Renal cortex interstitium (tissue), 11 donors: ENCODE measurements at regions not wholly inside any gene's neighbourhood (a gene's known extent, or its start where the extent isn't known, plus 50 kb on each side); places are given as distances from the start of the nearest gene placed in this dataset.

ENCODE experiments used
- DNase-seq, 11 donors: peaks; one replicate each; pipeline ENCODE4 v3.0.0-alpha.2; 2013; ENCODE audit warnings: low read depth in 9 of 11, low spot score in 4 of 11; ENCODE audit errors: extremely low read depth in 1 of 11

DNA sequence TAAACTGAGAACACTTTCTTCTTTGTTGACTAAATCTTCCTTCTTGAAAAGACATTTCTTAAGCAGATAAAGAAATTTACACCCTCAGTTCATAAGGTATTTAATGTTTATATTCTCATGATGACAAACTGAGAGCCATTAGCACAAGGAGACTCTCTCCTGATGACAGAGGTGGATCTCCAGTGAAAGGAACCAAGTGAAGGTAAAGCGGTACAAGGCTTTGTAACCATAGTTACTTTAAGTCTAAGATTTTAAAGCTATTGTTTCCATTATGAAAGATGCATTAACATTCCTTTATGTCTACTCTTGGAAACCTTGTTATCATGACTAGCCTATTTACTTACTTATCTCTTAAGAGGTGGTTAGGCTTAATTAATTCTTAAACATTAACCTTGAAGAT, 737.1 kb downstream of the MECOM start:
- no peak for DNase-seq

DNA sequence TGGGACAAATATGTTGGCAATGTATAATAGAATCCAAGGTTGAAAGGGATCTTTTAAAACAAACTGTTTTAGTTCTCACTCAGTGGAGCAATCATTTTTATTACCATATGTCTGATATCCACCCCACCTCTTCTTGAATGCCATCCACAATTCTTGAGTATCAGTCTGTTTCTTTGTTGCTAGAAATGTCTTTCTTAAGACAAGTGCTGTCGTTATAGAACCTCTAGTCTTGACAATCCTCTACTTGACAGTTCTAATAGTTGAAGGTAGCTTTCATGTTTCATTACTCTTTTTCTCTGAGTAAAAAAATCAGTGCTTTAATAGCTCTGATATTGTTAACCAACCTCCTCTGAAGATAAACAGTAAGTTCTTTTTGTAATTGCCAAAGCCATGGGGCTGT, 737.9 kb downstream of the MECOM start:
- no peak for DNase-seq

GRCh38 chr3:168914662-168915061, 748.9 kb downstream of the MECOM start:
- DNase-seq, result no peak

DNA sequence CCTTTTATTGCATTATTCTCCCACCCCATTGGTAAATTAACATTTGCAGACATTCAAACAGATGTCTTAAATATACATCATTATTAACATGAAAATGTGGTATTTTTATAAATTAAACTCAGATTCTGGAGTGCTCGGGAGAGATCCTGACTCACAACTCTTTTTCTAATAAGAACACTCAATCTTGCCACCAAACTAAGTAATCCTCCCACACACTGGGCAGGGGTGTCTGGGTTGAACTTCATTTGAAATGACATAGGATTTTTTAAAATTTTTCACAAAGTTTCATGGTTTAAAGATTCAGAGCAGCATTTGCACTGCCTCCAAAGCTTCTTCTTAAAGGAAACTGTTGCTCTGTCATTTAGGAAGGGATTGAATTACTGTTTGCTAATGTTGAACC, 754.3 kb downstream of the MECOM start:
- DNase-seq, result no peak

- no peak for DNase-seq
Observed at GRCh38 chr3:168895419-168895818, 768.1 kb downstream of the MECOM start.

DNA sequence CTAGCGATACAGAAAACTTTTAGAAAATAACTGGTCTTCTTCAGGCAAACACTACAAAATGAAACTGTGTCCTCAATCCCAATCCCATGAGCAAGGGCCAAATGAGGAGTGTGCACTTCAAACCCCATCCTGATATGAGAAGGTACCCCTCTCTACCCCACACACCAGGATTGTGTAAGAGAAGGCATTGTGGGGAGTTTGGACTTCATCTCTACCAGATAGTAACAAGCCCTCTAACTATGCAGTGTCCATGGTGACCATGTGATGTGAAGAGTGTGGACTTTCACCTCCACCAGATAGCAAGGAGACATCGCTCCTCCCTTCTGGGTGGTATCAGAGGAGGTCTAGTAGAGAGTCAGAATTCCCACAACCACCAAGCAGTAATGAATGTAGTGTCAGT, 769.3 kb downstream of the MECOM start:
- DNase-seq, result no peak

- no peak for DNase-seq
Observed at GRCh38 chr3:168889666-168890065, 773.8 kb downstream of the MECOM start.

DNA sequence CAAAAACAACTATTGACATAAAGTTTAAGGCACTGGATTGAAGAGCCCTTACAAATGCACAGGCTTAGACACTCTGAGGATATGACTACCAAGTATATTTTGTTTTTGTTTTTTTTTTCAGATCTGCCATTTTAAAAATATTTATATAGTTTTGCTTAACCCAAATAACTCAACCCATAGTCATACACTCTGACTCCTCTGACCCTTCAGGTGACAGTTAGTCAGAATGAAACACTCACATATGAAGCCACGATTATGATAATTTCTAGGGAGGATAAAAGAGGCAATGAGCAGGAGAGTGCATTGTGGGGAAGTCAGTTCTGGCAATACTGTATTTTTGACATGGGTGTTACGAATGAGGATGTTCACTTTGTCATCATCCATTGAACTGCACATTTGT, 774.7 kb downstream of the MECOM start:
- DNase-seq, result no peak

DNA sequence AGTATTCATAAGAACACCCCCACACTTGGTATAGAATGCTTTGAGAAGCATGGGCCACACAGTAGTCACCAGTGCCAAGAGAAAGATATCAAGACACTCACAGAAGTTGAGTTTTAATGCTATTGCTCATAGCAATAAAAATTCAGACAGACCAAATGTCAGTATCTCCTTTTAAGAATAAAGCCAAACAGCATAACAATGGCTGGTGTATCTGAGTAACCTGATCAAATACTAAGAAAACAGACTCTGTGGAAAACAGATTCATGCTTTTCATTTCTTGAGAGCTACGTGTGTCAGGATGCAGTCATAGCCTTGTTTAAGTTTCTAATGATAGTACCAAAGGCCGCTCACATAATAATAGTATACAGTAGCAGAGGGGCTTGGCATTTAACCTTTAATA, 778.5 kb downstream of the MECOM start:
- no peak for DNase-seq

GRCh38 chr3:168884353-168884903, 779.1 kb downstream of the MECOM start:
- peak in 3 of 11 donors; percentile 18 to 37 (median 23) for DNase-seq

DNA sequence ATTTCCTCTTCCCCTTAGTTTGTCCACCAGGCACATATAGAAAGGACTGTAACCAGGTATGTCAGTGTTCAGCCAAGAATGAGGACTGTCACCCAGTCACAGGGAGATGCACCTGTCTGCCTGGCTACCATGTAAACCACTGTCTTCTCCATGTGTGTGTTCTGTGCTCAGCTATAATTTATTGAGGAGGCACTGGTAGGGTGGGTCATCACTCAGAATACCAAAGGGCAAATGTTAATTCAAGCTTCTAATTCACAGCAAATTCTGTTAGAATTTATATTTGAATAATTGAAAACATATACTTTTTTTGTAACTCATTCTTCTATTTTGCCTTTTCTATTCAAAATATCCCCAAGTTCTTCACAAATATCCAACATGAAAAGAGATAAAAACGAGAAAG, 780.4 kb downstream of the MECOM start:
- DNase-seq, result no peak

DNA sequence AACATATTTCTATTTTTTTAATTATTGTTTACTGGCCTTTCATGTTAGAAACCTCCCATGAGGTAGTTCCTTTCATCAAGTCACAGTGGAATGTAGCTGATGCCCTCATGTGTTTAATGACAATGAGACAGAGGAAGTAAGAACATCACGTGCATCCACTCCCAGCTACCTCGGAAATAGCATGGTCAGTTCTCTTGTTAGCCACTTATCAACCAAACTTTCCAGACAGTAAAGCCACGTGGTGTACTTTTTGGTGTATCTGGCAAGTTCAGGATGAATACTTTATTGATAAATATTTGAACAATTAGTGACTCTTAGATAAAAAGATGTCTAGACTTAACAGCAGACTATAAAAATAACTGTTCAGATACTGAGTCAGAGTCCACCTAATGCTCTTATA, 781.7 kb downstream of the MECOM start:
- no peak for DNase-seq

DNA sequence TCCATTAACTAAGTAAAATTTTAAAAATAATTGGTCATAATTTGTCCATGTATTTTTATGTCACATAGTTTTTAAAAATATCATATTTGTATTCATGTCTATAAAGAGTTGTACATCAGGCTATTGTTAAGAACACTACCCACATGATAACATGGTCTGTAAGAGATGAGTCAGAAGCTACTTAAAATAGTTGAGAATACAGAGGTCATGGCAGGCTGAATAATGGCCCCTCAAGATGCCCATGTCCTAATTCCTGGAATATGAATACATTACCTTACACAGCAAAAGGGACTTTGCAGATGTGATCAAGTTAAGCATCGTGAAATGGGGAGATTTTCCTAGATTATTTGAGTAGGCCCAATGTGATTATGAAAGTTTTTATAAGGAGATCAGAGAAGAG, 782.9 kb upstream of the GOLIM4 start:
- DNase-seq, result no peak

GRCh38 chr3:168877899-168878298, 782.2 kb upstream of the GOLIM4 start:
- DNase-seq, result peak in 4 of 11 donors; percentile 8 to 65 (median 35)

- DNase-seq, result no peak
Observed at GRCh38 chr3:168876346-168877035, 780.8 kb upstream of the GOLIM4 start.

- no peak for DNase-seq
Observed at GRCh38 chr3:168872826-168873225, 777.1 kb upstream of the GOLIM4 start.

DNA sequence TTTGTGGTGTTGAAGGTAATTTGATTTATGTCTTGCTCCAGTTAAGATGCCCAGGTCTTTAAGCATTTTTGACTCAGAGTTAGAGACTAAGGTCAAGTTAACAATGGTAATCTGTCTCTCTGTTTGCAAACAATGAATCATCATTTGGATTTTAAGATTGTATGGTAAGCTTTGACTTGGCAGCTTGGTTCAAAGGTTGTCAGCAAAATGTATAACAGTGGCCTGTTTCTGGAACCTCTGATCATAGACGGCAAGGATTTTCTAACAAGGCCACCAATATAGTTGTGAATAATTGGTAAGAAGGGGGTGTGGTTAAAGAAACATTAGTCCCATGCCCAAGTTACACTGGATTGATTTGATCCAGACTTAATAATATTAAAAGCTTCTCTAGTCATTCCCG, 775.2 kb upstream of the GOLIM4 start:
- DNase-seq, result no peak

- peak in 3 of 11 donors; percentile 26 to 55 (median 31) for DNase-seq
Observed at GRCh38 chr3:168865022-168865551, 769.4 kb upstream of the GOLIM4 start.

- DNase-seq, result peak in 2 of 11 donors; percentile 15 to 33
Observed at GRCh38 chr3:168864107-168865021, 768.6 kb upstream of the GOLIM4 start.

- peak in 3 of 11 donors; percentile 24 to 40 (median 30) for DNase-seq
Observed at GRCh38 chr3:168863561-168863960, 767.8 kb upstream of the GOLIM4 start.
